PC-9 (cell line): ENCODE measurements at regions not wholly inside any gene's neighbourhood (a gene's known extent, or its start where the extent isn't known, plus 50 kb on each side); places are given as distances from the start of the nearest gene placed in this dataset.

Source experiments
- CTCF ChIP-seq: fragments of 200-600 bp; sonication (generic); conservative IDR thresholded peaks from 2 replicates; pipeline ENCODE4 v1.6.1; 2017; ENCODE audit warnings: mixed run types, antibody characterized with exemption, mild to moderate bottlenecking, moderate library complexity
- EZH2 ChIP-seq: fragments of 200-600 bp; sonication (generic); IDR thresholded peaks from 2 replicates; pipeline ENCODE4 v1.8.0; 2017; ENCODE audit warnings: antibody characterized with exemption, low read depth

- TF ChIP-seq CTCF (no peak), EZH2 (no peak)
These were observed 598.4 kb downstream of the COL12A1 start for GRCh38 chr6:74607468-74607867.
